A673 (cell line): ENCODE measurements at regions not wholly inside any gene's neighbourhood (a gene's known extent, or its start where the extent isn't known, plus 50 kb on each side); places are given as distances from the start of the nearest gene placed in this dataset.

ENCODE experiments used
- BruUV-seq: library from RNA; stranded (reverse); fragments of 400-500 nt; replicated peaks from 2 replicates; lab custom pipeline; 2021; lab: Mats Ljungman, UMichigan
- CTCF ChIA-PET: fragments of 300-600 bp; sonication (Branson Sonifier 250); formaldehyde crosslinking; loops from one replicate; lab custom pipeline; 2022; ENCODE audit warnings: antibody characterized with exemption; lab: Charles Lee
- POLR2A ChIA-PET: fragments of 300-600 bp; sonication (Branson Sonifier 250); formaldehyde crosslinking; loops from one replicate; lab custom pipeline; 2022; ENCODE audit warnings: antibody characterized with exemption; ENCODE audit not compliant: low non-redundant PET; lab: Charles Lee
- DNase-seq: peaks from one replicate; pipeline ENCODE4 v3.0.0-alpha.2; 2015; ENCODE audit warnings: low spot score
- H3K27ac ChIP-seq: fragments of 200-600 bp; sonication (generic); 2 replicates; pipeline ENCODE4 v1.5.1; 2016; ENCODE audit warnings: mixed run types, low read depth, mild to moderate bottlenecking, mixed read lengths, antibody characterized with exemption, low read length; ENCODE audit not compliant: poor library complexity, severe bottlenecking
- H3K27me3 ChIP-seq: fragments of 200-600 bp; sonication (generic); replicated peaks from 2 replicates; pipeline ENCODE4 v1.6.1; 2017; ENCODE audit warnings: mixed run types, low read depth, mild to moderate bottlenecking, mixed read lengths, antibody characterized with exemption, low read length; ENCODE audit not compliant: insufficient read depth, poor library complexity
- H3K36me3 ChIP-seq: fragments of 200-600 bp; sonication (generic); 2 replicates; pipeline ENCODE4 v1.6.1; 2016; ENCODE audit warnings: mixed run types, mild to moderate bottlenecking, mixed read lengths, antibody characterized with exemption, low read length; ENCODE audit not compliant: insufficient read depth, poor library complexity, severe bottlenecking
- H3K4me1 ChIP-seq: fragments of 200-600 bp; sonication (generic); 2 replicates; pipeline ENCODE4 v1.6.1; 2017; ENCODE audit warnings: mixed run types, mild to moderate bottlenecking, mixed read lengths, antibody characterized with exemption, low read length; ENCODE audit not compliant: insufficient read depth, poor library complexity, severe bottlenecking
- H3K4me3 ChIP-seq: fragments of 200-600 bp; sonication (generic); 2 replicates; pipeline ENCODE4 v1.5.1; 2016; ENCODE audit warnings: low read depth, mixed run types, mild to moderate bottlenecking, mixed read lengths, low read length; ENCODE audit not compliant: poor library complexity, severe bottlenecking
- H3K9me3 ChIP-seq: fragments of 200-600 bp; sonication (generic); 2 replicates; pipeline ENCODE4 v1.6.1; 2016; ENCODE audit warnings: mixed run types, low read depth, mild to moderate bottlenecking, mixed read lengths, antibody characterized with exemption, low read length; ENCODE audit not compliant: poor library complexity, severe bottlenecking
- CTCF ChIP-seq: fragments of 300-800, 200-600 bp; sonication (generic); conservative IDR thresholded peaks from 2 replicates; pipeline ENCODE4 v1.5.1; 2017; ENCODE audit warnings: low read depth, mild to moderate bottlenecking, antibody characterized with exemption, low read length, moderate library complexity, mixed read lengths
- EZH2 ChIP-seq: fragments of 200-600 bp; sonication (generic); IDR thresholded peaks from 2 replicates; pipeline ENCODE4 v1.6.1; 2017; ENCODE audit warnings: borderline replicate concordance, low read depth, mild to moderate bottlenecking, mixed read lengths, antibody characterized with exemption, low read length; ENCODE audit not compliant: poor library complexity, severe bottlenecking
- intact Hi-C: fragments of 100-400 bp; cut with micrococcal nuclease; formaldehyde crosslinking; loops from one replicate; pipeline ENCODE4 v1.10.0; 2022; ENCODE audit not compliant: unreplicated experiment

DNA sequence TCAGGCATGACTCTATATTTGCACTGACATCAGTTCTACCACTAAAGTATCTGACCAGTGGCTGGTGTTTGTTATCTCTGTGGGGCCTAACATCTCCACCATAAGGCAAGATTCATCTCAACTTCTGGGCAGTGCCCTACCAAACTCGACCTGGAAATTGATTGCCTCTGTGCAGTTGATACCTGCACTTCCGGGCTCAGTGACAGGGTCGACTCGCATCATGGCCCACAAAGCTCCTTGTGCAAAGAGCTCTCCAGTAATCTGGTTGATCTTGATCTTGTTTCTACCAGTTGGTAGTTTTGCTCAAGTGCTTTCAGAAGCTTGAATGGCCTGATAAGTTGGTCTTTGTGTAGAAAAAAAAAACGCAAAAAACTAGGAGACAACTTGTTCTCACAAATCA lies 501.1 kb upstream of the JAG1 start:
- intact Hi-C loops: no loop called here
- Histone ChIP-seq H3K36me3 (no peaks in the 10 kb centered on the region), H3K4me1 (no peaks in the 10 kb centered on the region), H3K27ac (no peak overlapping the region), H3K9me3 (no peaks in the 10 kb centered on the region), H3K4me3 (no peak overlapping the region), H3K27me3 (no peaks in the 10 kb centered on the region)
- ChIA-PET CTCF (no interaction called here), POLR2A (no interaction called here)
- no peak for DNase-seq
- BruUV-seq: no TSS peak
- TF ChIP-seq EZH2 (no peak), CTCF (no peak)

- no TSS peak for BruUV-seq
- Histone ChIP-seq H3K4me3 (no peak overlapping the region), H3K4me1 (no peaks in the 10 kb centered on the region), H3K27me3 (no peaks in the 10 kb centered on the region), H3K27ac (no peak overlapping the region), H3K9me3 (no peaks in the 10 kb centered on the region), H3K36me3 (no peaks in the 10 kb centered on the region)
- no peak for TF ChIP-seq EZH2
- TF ChIP-seq CTCF: no peak
- CTCF ChIA-PET: no interaction called here
- intact Hi-C loops: no loop called here
- POLR2A ChIA-PET: no interaction called here
- DNase-seq: no peak
These were observed 502.6 kb upstream of the JAG1 start for GRCh38 chr20:11176431-11176830.

GRCh38 chr20:11178946-11179654 lies 505.3 kb upstream of the JAG1 start:
- H3K4me1 ChIP-seq: no peaks in the 10 kb centered on the region
- CTCF ChIA-PET: no interaction called here
- intact Hi-C loops: no loop called here
- H3K27ac ChIP-seq: no peak overlapping the region
- no peaks in the 10 kb centered on the region for H3K36me3 ChIP-seq
- peak; percentile 12 for DNase-seq
- no peak for TF ChIP-seq CTCF
- no peak for TF ChIP-seq EZH2
- POLR2A ChIA-PET: no interaction called here
- H3K27me3 ChIP-seq: no peaks in the 10 kb centered on the region
- no TSS peak for BruUV-seq
- no peak overlapping the region for H3K4me3 ChIP-seq
- no peaks in the 10 kb centered on the region for H3K9me3 ChIP-seq
